ENCODE measurements at regions not wholly inside any gene's neighbourhood (a gene's known extent, or its start where the extent isn't known, plus 50 kb on each side); places are given as distances from the start of the nearest gene placed in this dataset.

GRCh38 chr6:145506136-145506535 is 229.2 kb downstream of the EPM2A start:
- H3K4me1 ChIP-seq (ENCODE audit: insufficient read depth, low read length) = no peaks in the 10 kb centered on the region
- H3K4me3 ChIP-seq (ENCODE audit: low read length) = no peak overlapping the region
- no peaks in the 10 kb centered on the region for H3K9me3 ChIP-seq (ENCODE audit: insufficient read depth, low read depth, low read length)
- no peaks in the 10 kb centered on the region for H3K27me3 ChIP-seq (ENCODE audit: insufficient read depth, low read length)
- no peak overlapping the region for H3K9ac ChIP-seq (ENCODE audit: low read depth, low read length)
- no peaks in the 10 kb centered on the region for H3K36me3 ChIP-seq (ENCODE audit: insufficient read depth, low read depth, low read length)
- H3K27ac ChIP-seq (ENCODE audit: low read length) = no peak overlapping the region

- Histone ChIP-seq H3K27ac (ENCODE audit: low read length) (no peak overlapping the region), H3K36me3 (ENCODE audit: insufficient read depth, low read depth, low read length) (no peaks in the 10 kb centered on the region), H3K4me1 (ENCODE audit: insufficient read depth, low read length) (no peaks in the 10 kb centered on the region), H3K4me3 (ENCODE audit: low read length) (no peak overlapping the region), H3K9me3 (ENCODE audit: insufficient read depth, low read depth, low read length) (no peaks in the 10 kb centered on the region), H3K27me3 (ENCODE audit: insufficient read depth, low read length) (no peaks in the 10 kb centered on the region), H3K9ac (ENCODE audit: low read depth, low read length) (no peak overlapping the region)
These were observed 228.8 kb downstream of the EPM2A start for GRCh38 chr6:145506565-145506964.

- H3K9ac ChIP-seq (ENCODE audit: low read depth, low read length) = no peak overlapping the region
- H3K4me1 ChIP-seq (ENCODE audit: insufficient read depth, low read length) = no peaks in the 10 kb centered on the region
- no peaks in the 10 kb centered on the region for H3K27me3 ChIP-seq (ENCODE audit: insufficient read depth, low read length)
- no peak overlapping the region for H3K4me3 ChIP-seq (ENCODE audit: low read length)
- H3K27ac ChIP-seq (ENCODE audit: low read length) = no peak overlapping the region
- no peaks in the 10 kb centered on the region for H3K9me3 ChIP-seq (ENCODE audit: insufficient read depth, low read depth, low read length)
- no peaks in the 10 kb centered on the region for H3K36me3 ChIP-seq (ENCODE audit: insufficient read depth, low read depth, low read length)
These were observed 228.1 kb downstream of the EPM2A start for GRCh38 chr6:145507239-145507638.

- H3K36me3 ChIP-seq (ENCODE audit: insufficient read depth, low read depth, low read length) = no peaks in the 10 kb centered on the region
- H3K4me1 ChIP-seq (ENCODE audit: insufficient read depth, low read length) = no peaks in the 10 kb centered on the region
- no peak overlapping the region for H3K9ac ChIP-seq (ENCODE audit: low read depth, low read length)
- H3K27me3 ChIP-seq (ENCODE audit: insufficient read depth, low read length) = no peaks in the 10 kb centered on the region
- no peak overlapping the region for H3K4me3 ChIP-seq (ENCODE audit: low read length)
- no peaks in the 10 kb centered on the region for H3K9me3 ChIP-seq (ENCODE audit: insufficient read depth, low read depth, low read length)
- H3K27ac ChIP-seq (ENCODE audit: low read length) = no peak overlapping the region
These were observed 227.2 kb downstream of the EPM2A start for GRCh38 chr6:145508107-145508506.

- Histone ChIP-seq H3K9me3 (ENCODE audit: insufficient read depth, low read depth, low read length) (no peaks in the 10 kb centered on the region), H3K4me3 (ENCODE audit: low read length) (no peak overlapping the region), H3K27me3 (ENCODE audit: insufficient read depth, low read length) (no peaks in the 10 kb centered on the region), H3K4me1 (ENCODE audit: insufficient read depth, low read length) (no peaks in the 10 kb centered on the region), H3K36me3 (ENCODE audit: insufficient read depth, low read depth, low read length) (no peaks in the 10 kb centered on the region), H3K27ac (ENCODE audit: low read length) (no peak overlapping the region), H3K9ac (ENCODE audit: low read depth, low read length) (no peak overlapping the region)
These were observed 217.8 kb downstream of the EPM2A start for GRCh38 chr6:145517492-145517891.

- Histone ChIP-seq H3K9ac (ENCODE audit: low read depth, low read length) (no peak overlapping the region), H3K4me3 (ENCODE audit: low read length) (no peak overlapping the region), H3K4me1 (ENCODE audit: insufficient read depth, low read length) (peaks cover 6% of the 10 kb centered on the region; the same call in 1 of the 2 replicates), H3K36me3 (ENCODE audit: insufficient read depth, low read depth, low read length) (no peaks in the 10 kb centered on the region), H3K9me3 (ENCODE audit: insufficient read depth, low read depth, low read length) (no peaks in the 10 kb centered on the region), H3K27ac (ENCODE audit: low read length) (no peak overlapping the region), H3K27me3 (ENCODE audit: insufficient read depth, low read length) (peaks cover 27% of the 10 kb centered on the region; the same call in 1 of the 2 replicates)
These were observed 210.3 kb downstream of the EPM2A start for GRCh38 chr6:145525038-145525437.

- no peak overlapping the region for H3K27ac ChIP-seq (ENCODE audit: low read length)
- H3K9me3 ChIP-seq (ENCODE audit: insufficient read depth, low read depth, low read length) = no peaks in the 10 kb centered on the region
- peaks cover 37% of the 10 kb centered on the region for H3K4me1 ChIP-seq (ENCODE audit: insufficient read depth, low read length)
- peak overlapping the region; percentile 11; the same call in 1 of the 2 replicates for H3K4me3 ChIP-seq (ENCODE audit: low read length)
- peaks cover 72% of the 10 kb centered on the region for H3K27me3 ChIP-seq (ENCODE audit: insufficient read depth, low read length)
- H3K36me3 ChIP-seq (ENCODE audit: insufficient read depth, low read depth, low read length) = no peaks in the 10 kb centered on the region
- no peak overlapping the region for H3K9ac ChIP-seq (ENCODE audit: low read depth, low read length)
These were observed 205.7 kb downstream of the EPM2A start for GRCh38 chr6:145529582-145529981.

GRCh38 chr6:145530454-145530853 is 204.9 kb downstream of the EPM2A start:
- H3K27ac ChIP-seq (ENCODE audit: low read length) = no peak overlapping the region
- H3K4me3 ChIP-seq (ENCODE audit: low read length) = peak overlapping the region; percentile 11; the same call in 1 of the 2 replicates
- no peaks in the 10 kb centered on the region for H3K36me3 ChIP-seq (ENCODE audit: insufficient read depth, low read depth, low read length)
- H3K4me1 ChIP-seq (ENCODE audit: insufficient read depth, low read length) = peaks cover 37% of the 10 kb centered on the region
- no peaks in the 10 kb centered on the region for H3K9me3 ChIP-seq (ENCODE audit: insufficient read depth, low read depth, low read length)
- H3K9ac ChIP-seq (ENCODE audit: low read depth, low read length) = no peak overlapping the region
- peaks cover 81% of the 10 kb centered on the region for H3K27me3 ChIP-seq (ENCODE audit: insufficient read depth, low read length)

GRCh38 chr6:145531032-145531431 is 204.3 kb downstream of the EPM2A start:
- no peaks in the 10 kb centered on the region for H3K9me3 ChIP-seq (ENCODE audit: insufficient read depth, low read depth, low read length)
- peaks cover 87% of the 10 kb centered on the region for H3K27me3 ChIP-seq (ENCODE audit: insufficient read depth, low read length)
- no peak overlapping the region for H3K27ac ChIP-seq (ENCODE audit: low read length)
- H3K36me3 ChIP-seq (ENCODE audit: insufficient read depth, low read depth, low read length) = no peaks in the 10 kb centered on the region
- H3K4me3 ChIP-seq (ENCODE audit: low read length) = 0 out of 2 replicates have a peak overlapping the region, but pooled peaks have one; percentile 13
- H3K9ac ChIP-seq (ENCODE audit: low read depth, low read length) = no peak overlapping the region
- H3K4me1 ChIP-seq (ENCODE audit: insufficient read depth, low read length) = peaks cover 37% of the 10 kb centered on the region

GRCh38 chr6:145531822-145532221 is 203.5 kb downstream of the EPM2A start:
- Histone ChIP-seq H3K27me3 (ENCODE audit: insufficient read depth, low read length) (peaks cover 87% of the 10 kb centered on the region), H3K4me3 (ENCODE audit: low read length) (peak overlapping the region; percentile 17; the same call in 1 of the 2 replicates)

GRCh38 chr6:145532361-145532760 is 203.0 kb downstream of the EPM2A start:
- Histone ChIP-seq H3K4me3 (ENCODE audit: low read length) (peak overlapping the region; percentile 17; the same call in 1 of the 2 replicates), H3K27me3 (ENCODE audit: insufficient read depth, low read length) (peaks cover 86% of the 10 kb centered on the region), H3K9me3 (ENCODE audit: insufficient read depth, low read depth, low read length) (no peaks in the 10 kb centered on the region), H3K9ac (ENCODE audit: low read depth, low read length) (no peak overlapping the region), H3K4me1 (ENCODE audit: insufficient read depth, low read length) (peaks cover 37% of the 10 kb centered on the region), H3K27ac (ENCODE audit: low read length) (no peak overlapping the region), H3K36me3 (ENCODE audit: insufficient read depth, low read depth, low read length) (no peaks in the 10 kb centered on the region)

More at GRCh38 chr6:145531822-145532221, 203.5 kb downstream of the EPM2A start:
- Histone ChIP-seq H3K36me3 (ENCODE audit: insufficient read depth, low read depth, low read length) (no peaks in the 10 kb centered on the region), H3K27ac (ENCODE audit: low read length) (no peak overlapping the region), H3K4me1 (ENCODE audit: insufficient read depth, low read length) (peaks cover 37% of the 10 kb centered on the region), H3K9ac (ENCODE audit: low read depth, low read length) (no peak overlapping the region), H3K9me3 (ENCODE audit: insufficient read depth, low read depth, low read length) (no peaks in the 10 kb centered on the region)

GRCh38 chr6:145534989-145535388 is 200.3 kb downstream of the EPM2A start:
- Histone ChIP-seq H3K27ac (ENCODE audit: low read length) (no peak overlapping the region), H3K9ac (ENCODE audit: low read depth, low read length) (no peak overlapping the region), H3K4me1 (ENCODE audit: insufficient read depth, low read length) (peaks cover 32% of the 10 kb centered on the region), H3K9me3 (ENCODE audit: insufficient read depth, low read depth, low read length) (no peaks in the 10 kb centered on the region), H3K4me3 (ENCODE audit: low read length) (no peak overlapping the region), H3K27me3 (ENCODE audit: insufficient read depth, low read length) (peaks cover 60% of the 10 kb centered on the region), H3K36me3 (ENCODE audit: insufficient read depth, low read depth, low read length) (no peaks in the 10 kb centered on the region)

Data from iPS-20b (cell line).